ENCODE measurements at regions not wholly inside any gene's neighbourhood (a gene's known extent, or its start where the extent isn't known, plus 50 kb on each side); places are given as distances from the start of the nearest gene placed in this dataset.
A peak's percentile ranks its signal among the peaks of the same experiment; 100 is the strongest.

- FAIRE-seq = peak; percentile 43
- DNase-seq (ENCODE audit: low read depth) = peak; percentile 34
- Histone ChIP-seq H3K4me3 (ENCODE audit: low read depth, low read length) (no peak overlapping the region), H3K36me3 (ENCODE audit: control insufficient read depth, insufficient read depth, low read length) (no peaks in the 10 kb centered on the region), H3K27me3 (ENCODE audit: control insufficient read depth, insufficient read depth, low read length) (no peaks in the 10 kb centered on the region)
- TF ChIP-seq, protein P1, sequence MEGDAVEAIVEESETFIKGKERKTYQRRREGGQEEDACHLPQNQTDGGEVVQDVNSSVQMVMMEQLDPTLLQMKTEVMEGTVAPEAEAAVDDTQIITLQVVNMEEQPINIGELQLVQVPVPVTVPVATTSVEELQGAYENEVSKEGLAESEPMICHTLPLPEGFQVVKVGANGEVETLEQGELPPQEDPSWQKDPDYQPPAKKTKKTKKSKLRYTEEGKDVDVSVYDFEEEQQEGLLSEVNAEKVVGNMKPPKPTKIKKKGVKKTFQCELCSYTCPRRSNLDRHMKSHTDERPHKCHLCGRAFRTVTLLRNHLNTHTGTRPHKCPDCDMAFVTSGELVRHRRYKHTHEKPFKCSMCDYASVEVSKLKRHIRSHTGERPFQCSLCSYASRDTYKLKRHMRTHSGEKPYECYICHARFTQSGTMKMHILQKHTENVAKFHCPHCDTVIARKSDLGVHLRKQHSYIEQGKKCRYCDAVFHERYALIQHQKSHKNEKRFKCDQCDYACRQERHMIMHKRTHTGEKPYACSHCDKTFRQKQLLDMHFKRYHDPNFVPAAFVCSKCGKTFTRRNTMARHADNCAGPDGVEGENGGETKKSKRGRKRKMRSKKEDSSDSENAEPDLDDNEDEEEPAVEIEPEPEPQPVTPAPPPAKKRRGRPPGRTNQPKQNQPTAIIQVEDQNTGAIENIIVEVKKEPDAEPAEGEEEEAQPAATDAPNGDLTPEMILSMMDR (IDR thresholded peaks at IDR 0.05; ENCODE audit: insufficient read depth, low read length, severe bottlenecking) = no peak
Observed at GRCh38 chr14:22052795-22053194, 379.2 kb upstream of the OR4E1 start.

DNA sequence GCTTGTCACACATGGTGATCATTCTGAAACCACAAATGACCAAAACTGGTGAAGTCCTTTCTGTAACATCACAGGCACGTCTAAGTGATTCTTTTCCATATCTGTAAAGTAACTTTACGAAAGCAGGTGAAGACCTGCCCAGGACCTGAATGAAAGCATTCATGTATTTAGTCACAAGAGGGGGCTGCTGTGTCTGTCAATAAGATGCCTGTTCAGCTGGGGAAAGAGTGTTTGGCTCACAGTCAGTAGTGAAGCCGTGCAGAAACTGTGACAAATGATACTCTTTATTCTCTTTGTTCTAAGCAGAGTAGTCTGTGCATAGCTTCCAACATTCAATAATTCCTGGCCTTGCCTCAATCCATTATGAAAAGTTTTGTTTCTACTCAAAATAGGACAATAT lies 373.5 kb upstream of the OR4E1 start:
- DNase-seq (ENCODE audit: low read depth) = peak; percentile 62
- H3K27me3 ChIP-seq (ENCODE audit: control insufficient read depth, insufficient read depth, low read length) = no peaks in the 10 kb centered on the region
- TF ChIP-seq, protein P1 (IDR thresholded peaks at IDR 0.05; ENCODE audit: insufficient read depth, low read length, severe bottlenecking) = peak; percentile 52
- H3K36me3 ChIP-seq (ENCODE audit: control insufficient read depth, insufficient read depth, low read length) = no peaks in the 10 kb centered on the region
- no peak for FAIRE-seq
- H3K4me3 ChIP-seq (ENCODE audit: low read depth, low read length) = no peak overlapping the region

DNA sequence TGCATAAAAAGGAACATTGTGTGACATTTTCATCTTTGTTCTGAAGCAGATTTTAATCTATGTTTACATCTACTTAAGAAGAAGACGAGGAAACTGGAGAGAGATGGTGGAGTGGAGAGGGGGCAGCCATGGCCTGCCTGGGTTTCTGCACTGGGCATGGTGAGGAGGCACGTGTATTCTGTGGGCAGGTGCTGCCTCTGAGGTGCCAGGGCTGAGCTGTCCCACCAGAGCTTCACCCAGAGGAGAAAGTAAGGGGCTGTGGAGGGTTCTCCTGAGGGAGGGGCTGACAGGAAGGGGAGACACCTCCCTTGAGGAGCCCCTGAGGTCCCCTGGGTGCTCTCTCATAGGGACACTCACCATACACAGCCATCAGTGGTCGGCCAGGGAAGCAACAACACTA lies 372.4 kb upstream of the OR4E1 start:
- TF ChIP-seq, protein P1 (IDR thresholded peaks at IDR 0.05; ENCODE audit: insufficient read depth, low read length, severe bottlenecking) = no peak
- Histone ChIP-seq H3K36me3 (ENCODE audit: control insufficient read depth, insufficient read depth, low read length) (no peaks in the 10 kb centered on the region), H3K4me3 (ENCODE audit: low read depth, low read length) (no peak overlapping the region), H3K27me3 (ENCODE audit: control insufficient read depth, insufficient read depth, low read length) (no peaks in the 10 kb centered on the region)
- FAIRE-seq = no peak
- DNase-seq (ENCODE audit: low read depth) = no peak

DNA sequence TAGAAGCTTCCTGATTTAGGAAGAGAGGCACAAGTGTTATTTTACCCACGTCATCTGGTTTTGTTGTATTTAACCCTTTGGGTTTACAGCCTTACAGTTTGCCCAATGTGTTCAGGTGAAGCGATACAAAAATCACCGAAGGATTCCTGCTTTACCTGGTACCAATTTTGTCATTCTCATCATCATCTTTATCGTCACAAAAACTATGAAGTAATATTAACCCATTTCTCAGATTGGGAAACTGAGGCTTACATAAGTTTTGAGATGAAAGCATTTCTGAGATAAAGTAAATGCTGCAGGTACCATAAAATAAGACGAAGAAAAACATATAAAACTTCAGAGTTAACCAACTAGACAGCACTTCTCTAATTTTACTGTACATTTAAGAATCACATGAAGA lies 370.6 kb upstream of the OR4E1 start:
- DNase-seq (ENCODE audit: low read depth) (no peak), FAIRE-seq (no peak)
- Histone ChIP-seq H3K4me3 (ENCODE audit: low read depth, low read length) (no peak overlapping the region), H3K36me3 (ENCODE audit: control insufficient read depth, insufficient read depth, low read length) (no peaks in the 10 kb centered on the region), H3K27me3 (ENCODE audit: control insufficient read depth, insufficient read depth, low read length) (no peaks in the 10 kb centered on the region)
- TF ChIP-seq, protein P1 (IDR thresholded peaks at IDR 0.05; ENCODE audit: insufficient read depth, low read length, severe bottlenecking) = no peak

DNA sequence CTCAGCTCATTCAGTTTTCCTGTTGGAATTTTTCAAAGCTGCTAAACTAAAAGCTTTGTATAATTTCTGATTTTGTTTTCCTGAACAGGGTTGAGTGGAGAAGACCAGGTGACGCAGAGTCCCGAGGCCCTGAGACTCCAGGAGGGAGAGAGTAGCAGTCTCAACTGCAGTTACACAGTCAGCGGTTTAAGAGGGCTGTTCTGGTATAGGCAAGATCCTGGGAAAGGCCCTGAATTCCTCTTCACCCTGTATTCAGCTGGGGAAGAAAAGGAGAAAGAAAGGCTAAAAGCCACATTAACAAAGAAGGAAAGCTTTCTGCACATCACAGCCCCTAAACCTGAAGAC lies 367.1 kb upstream of the OR4E1 start:
- DNase-seq (ENCODE audit: low read depth) (no peak), FAIRE-seq (no peak)
- TF ChIP-seq, protein P1 (IDR thresholded peaks at IDR 0.05; ENCODE audit: insufficient read depth, low read length, severe bottlenecking) = no peak
- Histone ChIP-seq H3K4me3 (ENCODE audit: low read depth, low read length) (no peak overlapping the region), H3K36me3 (ENCODE audit: control insufficient read depth, insufficient read depth, low read length) (no peaks in the 10 kb centered on the region), H3K27me3 (ENCODE audit: control insufficient read depth, insufficient read depth, low read length) (no peaks in the 10 kb centered on the region)

DNA sequence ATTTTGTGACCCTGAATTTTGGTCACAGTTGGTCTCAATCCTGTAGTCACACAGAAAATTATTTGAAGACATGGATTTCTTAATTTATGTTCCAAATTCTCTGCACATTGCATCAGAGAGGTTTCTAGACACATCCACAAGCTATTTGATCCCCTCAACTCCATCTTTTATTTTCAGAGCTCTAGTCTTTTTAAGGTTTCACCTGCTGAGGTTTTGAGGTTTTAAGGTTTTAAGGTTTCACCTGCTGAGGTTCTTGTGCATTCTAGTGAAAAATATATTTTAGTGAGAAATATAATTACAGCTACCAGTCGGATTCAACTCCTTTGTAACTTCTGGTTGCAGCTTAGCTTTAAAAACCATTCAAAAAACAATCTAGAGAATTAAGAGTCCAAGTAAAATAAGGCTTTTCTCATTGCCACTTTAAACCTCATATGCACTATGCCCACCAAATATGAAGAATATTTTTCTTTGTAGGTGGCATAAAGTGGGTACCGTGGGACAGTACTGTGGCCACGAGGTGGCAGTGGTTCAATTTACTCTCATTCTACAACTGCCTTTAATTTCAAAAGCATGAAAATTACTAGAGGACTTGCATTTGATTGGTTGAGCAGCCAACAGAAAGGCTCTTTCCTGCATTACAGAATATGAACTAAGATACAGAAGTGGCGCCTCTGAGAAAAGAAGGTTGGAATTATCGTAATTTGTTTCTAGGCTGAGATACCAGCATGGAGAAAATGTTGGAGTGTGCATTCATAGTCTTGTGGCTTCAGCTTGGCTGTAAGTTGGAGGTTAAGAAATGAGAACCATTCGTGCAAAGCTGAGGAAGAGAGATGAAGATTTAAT lies 366.5 kb upstream of the OR4E1 start:
- Histone ChIP-seq H3K27me3 (ENCODE audit: control insufficient read depth, insufficient read depth, low read length) (no peaks in the 10 kb centered on the region), H3K4me3 (ENCODE audit: low read depth, low read length) (no peak overlapping the region), H3K36me3 (ENCODE audit: control insufficient read depth, insufficient read depth, low read length) (no peaks in the 10 kb centered on the region)
- FAIRE-seq (no peak), DNase-seq (ENCODE audit: low read depth) (peak; percentile 26)
- TF ChIP-seq, protein P1 (IDR thresholded peaks at IDR 0.05; ENCODE audit: insufficient read depth, low read length, severe bottlenecking) = peak; percentile 61
